ENCODE measurements at regions not wholly inside any gene's neighbourhood (a gene's known extent, or its start where the extent isn't known, plus 50 kb on each side); places are given as distances from the start of the nearest gene placed in this dataset.

DNA sequence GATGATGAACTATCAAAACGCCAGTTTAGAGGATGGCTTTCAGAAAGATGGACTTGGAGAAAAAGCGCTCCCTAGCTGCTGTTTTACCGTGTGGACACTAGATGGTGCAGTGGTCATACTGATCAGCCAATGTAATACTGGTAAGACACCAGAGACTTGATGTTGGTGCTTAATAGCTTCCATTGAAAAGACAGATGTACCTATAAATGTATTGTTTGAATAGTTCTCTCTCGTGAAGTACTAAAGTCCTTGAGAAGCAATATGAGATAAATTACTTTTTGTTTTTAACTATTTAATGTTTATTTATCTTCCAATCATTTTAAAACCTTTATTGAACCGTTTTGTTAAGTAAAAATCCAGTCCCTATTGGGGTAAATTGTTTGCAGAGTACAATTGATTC, 63.9 kb upstream of the FUCA2 start (continued):
- TF ChIP-seq, protein P1, sequence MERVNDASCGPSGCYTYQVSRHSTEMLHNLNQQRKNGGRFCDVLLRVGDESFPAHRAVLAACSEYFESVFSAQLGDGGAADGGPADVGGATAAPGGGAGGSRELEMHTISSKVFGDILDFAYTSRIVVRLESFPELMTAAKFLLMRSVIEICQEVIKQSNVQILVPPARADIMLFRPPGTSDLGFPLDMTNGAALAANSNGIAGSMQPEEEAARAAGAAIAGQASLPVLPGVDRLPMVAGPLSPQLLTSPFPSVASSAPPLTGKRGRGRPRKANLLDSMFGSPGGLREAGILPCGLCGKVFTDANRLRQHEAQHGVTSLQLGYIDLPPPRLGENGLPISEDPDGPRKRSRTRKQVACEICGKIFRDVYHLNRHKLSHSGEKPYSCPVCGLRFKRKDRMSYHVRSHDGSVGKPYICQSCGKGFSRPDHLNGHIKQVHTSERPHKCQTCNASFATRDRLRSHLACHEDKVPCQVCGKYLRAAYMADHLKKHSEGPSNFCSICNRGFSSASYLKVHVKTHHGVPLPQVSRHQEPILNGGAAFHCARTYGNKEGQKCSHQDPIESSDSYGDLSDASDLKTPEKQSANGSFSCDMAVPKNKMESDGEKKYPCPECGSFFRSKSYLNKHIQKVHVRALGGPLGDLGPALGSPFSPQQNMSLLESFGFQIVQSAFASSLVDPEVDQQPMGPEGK (CRISPR knock-in tag; IDR thresholded peaks at IDR 0.05; ENCODE audit: borderline replicate concordance), result no peak
- TF ChIP-seq, protein P2, sequence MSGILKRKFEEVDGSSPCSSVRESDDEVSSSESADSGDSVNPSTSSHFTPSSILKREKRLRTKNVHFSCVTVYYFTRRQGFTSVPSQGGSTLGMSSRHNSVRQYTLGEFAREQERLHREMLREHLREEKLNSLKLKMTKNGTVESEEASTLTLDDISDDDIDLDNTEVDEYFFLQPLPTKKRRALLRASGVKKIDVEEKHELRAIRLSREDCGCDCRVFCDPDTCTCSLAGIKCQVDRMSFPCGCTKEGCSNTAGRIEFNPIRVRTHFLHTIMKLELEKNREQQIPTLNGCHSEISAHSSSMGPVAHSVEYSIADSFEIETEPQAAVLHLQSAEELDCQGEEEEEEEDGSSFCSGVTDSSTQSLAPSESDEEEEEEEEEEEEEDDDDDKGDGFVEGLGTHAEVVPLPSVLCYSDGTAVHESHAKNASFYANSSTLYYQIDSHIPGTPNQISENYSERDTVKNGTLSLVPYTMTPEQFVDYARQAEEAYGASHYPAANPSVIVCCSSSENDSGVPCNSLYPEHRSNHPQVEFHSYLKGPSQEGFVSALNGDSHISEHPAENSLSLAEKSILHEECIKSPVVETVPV (CRISPR knock-in tag; IDR thresholded peaks at IDR 0.05), result no peak
- no peak for TF ChIP-seq ZNF565 (CRISPR knock-in tag; conservative IDR thresholded peaks at IDR 0.05; ENCODE audit: low read depth)

DNA sequence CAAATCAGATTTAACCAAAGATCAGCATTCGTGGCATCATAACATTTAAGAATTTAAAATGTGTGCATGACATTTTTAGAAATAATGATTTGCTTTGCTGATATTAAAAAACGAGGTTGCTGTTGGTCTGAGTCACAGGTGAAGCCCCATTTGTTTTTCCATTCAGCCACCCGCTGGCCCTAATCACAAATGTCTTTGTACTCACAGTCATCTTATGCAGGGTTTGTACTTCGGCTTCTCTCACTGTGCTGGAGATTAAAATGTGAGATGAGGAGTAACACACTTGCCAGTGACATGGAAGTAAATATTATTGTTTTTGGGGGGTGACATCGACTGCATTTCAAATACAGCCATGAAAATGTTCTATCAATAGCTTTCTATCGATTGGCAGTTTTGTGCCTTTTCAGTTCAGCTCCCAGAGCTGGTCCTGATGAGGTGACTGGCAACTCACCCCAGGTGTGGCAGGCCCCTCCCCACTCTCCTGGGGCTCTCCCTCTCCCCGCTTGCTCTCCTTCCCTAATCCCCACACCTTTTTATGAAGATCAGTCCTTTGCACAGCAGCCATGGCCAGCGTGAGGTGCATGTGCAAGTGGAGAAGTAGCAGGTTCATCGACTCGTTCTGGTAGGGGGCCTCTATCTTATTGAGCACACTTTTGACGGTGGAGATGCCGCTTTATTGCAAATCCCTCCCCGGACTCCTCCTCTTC, 58.8 kb upstream of the FUCA2 start:
- TF ChIP-seq ZC3H10 (CRISPR knock-in tag; IDR thresholded peaks at IDR 0.05), result no peak
- TF ChIP-seq, protein P3, sequence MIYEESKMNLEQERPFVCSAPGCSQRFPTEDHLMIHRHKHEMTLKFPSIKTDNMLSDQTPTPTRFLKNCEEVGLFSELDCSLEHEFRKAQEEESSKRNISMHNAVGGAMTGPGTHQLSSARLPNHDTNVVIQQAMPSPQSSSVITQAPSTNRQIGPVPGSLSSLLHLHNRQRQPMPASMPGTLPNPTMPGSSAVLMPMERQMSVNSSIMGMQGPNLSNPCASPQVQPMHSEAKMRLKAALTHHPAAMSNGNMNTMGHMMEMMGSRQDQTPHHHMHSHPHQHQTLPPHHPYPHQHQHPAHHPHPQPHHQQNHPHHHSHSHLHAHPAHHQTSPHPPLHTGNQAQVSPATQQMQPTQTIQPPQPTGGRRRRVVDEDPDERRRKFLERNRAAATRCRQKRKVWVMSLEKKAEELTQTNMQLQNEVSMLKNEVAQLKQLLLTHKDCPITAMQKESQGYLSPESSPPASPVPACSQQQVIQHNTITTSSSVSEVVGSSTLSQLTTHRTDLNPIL (CRISPR knock-in tag; IDR thresholded peaks at IDR 0.05; ENCODE audit: low read depth), result no peak
- no peak for TF ChIP-seq TCF4 (CRISPR knock-in tag; IDR thresholded peaks at IDR 0.05; ENCODE audit: borderline replicate concordance)
- no peak for TF ChIP-seq RARB (CRISPR knock-in tag; IDR thresholded peaks at IDR 0.05)
- no peak for TF ChIP-seq BACH2 (CRISPR knock-in tag; IDR thresholded peaks at IDR 0.05; ENCODE audit: borderline replicate concordance)
- TF ChIP-seq, protein P2 (CRISPR knock-in tag; IDR thresholded peaks at IDR 0.05), result no peak
- no peak for TF ChIP-seq CSDC2 (CRISPR knock-in tag; IDR thresholded peaks at IDR 0.05)
- no peak for TF ChIP-seq OSR1 (CRISPR knock-in tag; IDR thresholded peaks at IDR 0.05)
- no peak for TF ChIP-seq ZNF565 (CRISPR knock-in tag; conservative IDR thresholded peaks at IDR 0.05; ENCODE audit: low read depth)
- TF ChIP-seq, protein P4, sequence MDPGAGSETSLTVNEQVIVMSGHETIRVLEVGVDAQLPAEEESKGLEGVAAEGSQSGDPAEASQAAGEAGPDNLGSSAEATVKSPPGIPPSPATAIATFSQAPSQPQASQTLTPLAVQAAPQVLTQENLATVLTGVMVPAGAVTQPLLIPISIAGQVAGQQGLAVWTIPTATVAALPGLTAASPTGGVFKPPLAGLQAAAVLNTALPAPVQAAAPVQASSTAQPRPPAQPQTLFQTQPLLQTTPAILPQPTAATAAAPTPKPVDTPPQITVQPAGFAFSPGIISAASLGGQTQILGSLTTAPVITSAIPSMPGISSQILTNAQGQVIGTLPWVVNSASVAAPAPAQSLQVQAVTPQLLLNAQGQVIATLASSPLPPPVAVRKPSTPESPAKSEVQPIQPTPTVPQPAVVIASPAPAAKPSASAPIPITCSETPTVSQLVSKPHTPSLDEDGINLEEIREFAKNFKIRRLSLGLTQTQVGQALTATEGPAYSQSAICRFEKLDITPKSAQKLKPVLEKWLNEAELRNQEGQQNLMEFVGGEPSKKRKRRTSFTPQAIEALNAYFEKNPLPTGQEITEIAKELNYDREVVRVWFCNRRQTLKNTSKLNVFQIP (CRISPR knock-in tag; IDR thresholded peaks at IDR 0.05; ENCODE audit: borderline replicate concordance, low read depth), result no peak
- TF ChIP-seq ZFP3 (CRISPR knock-in tag; IDR thresholded peaks at IDR 0.05), result no peak
- TF ChIP-seq PPARA (CRISPR knock-in tag; IDR thresholded peaks at IDR 0.05; ENCODE audit: borderline replicate concordance), result no peak
- TF ChIP-seq, protein P5, sequence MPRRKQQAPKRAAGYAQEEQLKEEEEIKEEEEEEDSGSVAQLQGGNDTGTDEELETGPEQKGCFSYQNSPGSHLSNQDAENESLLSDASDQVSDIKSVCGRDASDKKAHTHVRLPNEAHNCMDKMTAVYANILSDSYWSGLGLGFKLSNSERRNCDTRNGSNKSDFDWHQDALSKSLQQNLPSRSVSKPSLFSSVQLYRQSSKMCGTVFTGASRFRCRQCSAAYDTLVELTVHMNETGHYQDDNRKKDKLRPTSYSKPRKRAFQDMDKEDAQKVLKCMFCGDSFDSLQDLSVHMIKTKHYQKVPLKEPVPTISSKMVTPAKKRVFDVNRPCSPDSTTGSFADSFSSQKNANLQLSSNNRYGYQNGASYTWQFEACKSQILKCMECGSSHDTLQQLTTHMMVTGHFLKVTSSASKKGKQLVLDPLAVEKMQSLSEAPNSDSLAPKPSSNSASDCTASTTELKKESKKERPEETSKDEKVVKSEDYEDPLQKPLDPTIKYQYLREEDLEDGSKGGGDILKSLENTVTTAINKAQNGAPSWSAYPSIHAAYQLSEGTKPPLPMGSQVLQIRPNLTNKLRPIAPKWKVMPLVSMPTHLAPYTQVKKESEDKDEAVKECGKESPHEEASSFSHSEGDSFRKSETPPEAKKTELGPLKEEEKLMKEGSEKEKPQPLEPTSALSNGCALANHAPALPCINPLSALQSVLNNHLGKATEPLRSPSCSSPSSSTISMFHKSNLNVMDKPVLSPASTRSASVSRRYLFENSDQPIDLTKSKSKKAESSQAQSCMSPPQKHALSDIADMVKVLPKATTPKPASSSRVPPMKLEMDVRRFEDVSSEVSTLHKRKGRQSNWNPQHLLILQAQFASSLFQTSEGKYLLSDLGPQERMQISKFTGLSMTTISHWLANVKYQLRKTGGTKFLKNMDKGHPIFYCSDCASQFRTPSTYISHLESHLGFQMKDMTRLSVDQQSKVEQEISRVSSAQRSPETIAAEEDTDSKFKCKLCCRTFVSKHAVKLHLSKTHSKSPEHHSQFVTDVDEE (CRISPR knock-in tag; IDR thresholded peaks at IDR 0.05), result no peak
- TF ChIP-seq TOX (CRISPR knock-in tag; IDR thresholded peaks at IDR 0.05; ENCODE audit: borderline replicate concordance), result no peak
- no peak for TF ChIP-seq ARNTL (CRISPR knock-in tag; IDR thresholded peaks at IDR 0.05; ENCODE audit: borderline replicate concordance, low read depth)
- TF ChIP-seq ZNF8 (CRISPR knock-in tag; IDR thresholded peaks at IDR 0.05), result no peak
- TF ChIP-seq GLIS3 (CRISPR knock-in tag; IDR thresholded peaks at IDR 0.05), result no peak
- TF ChIP-seq ZFP30 (CRISPR knock-in tag; IDR thresholded peaks at IDR 0.05), result no peak
- TF ChIP-seq ESRRG (CRISPR knock-in tag; IDR thresholded peaks at IDR 0.05), result no peak
- ATAC-seq, result no peak
